BJ (cell line): ENCODE measurements at regions not wholly inside any gene's neighbourhood (a gene's known extent, or its start where the extent isn't known, plus 50 kb on each side); places are given as distances from the start of the nearest gene placed in this dataset.
"Not testable (repeated sequence)": the region's sequence is repeated elsewhere in the genome, so short reads cannot be mapped to it uniquely, and the experiment has no call there.

ENCODE experiments used
- CTCF ChIA-PET: fragments of 350-600 bp; formaldehyde crosslinking; extraction: SDS; loops from one replicate; lab custom pipeline; 2021; ENCODE audit warnings: antibody characterized with exemption, inconsistent platforms; lab: Yijun Ruan, JAX
- POLR2A ChIA-PET: fragments of 300-600 bp; sonication (Branson Sonifier 250); formaldehyde crosslinking; extraction: SDS; loops from one replicate; lab custom pipeline; 2021; ENCODE audit warnings: antibody characterized with exemption; lab: Charles Lee
- DNase-seq: peaks from one replicate; pipeline ENCODE4 v3.0.0-alpha.2; 2011; ENCODE audit warnings: low read depth
- H3K27me3 ChIP-seq: 2 replicates; pipeline ENCODE4 v1.6.0; 2011; ENCODE audit warnings: low read length; ENCODE audit not compliant: control insufficient read depth, insufficient read depth
- H3K36me3 ChIP-seq: 2 replicates; pipeline ENCODE4 v1.5.1; 2011; ENCODE audit warnings: low read length; ENCODE audit not compliant: control insufficient read depth, insufficient read depth
- H3K4me3 ChIP-seq: 2 replicates; pipeline ENCODE4 v1.5.1; 2011; ENCODE audit warnings: low read depth, mild to moderate bottlenecking, control low read depth, low read length
- CTCF ChIP-seq: IDR thresholded peaks from 2 replicates; pipeline ENCODE4 v1.5.1; 2011; ENCODE audit warnings: low read depth, mild to moderate bottlenecking, control low read depth, inconsistent platforms, low read length, moderate library complexity; ENCODE audit not compliant: insufficient read depth

DNA sequence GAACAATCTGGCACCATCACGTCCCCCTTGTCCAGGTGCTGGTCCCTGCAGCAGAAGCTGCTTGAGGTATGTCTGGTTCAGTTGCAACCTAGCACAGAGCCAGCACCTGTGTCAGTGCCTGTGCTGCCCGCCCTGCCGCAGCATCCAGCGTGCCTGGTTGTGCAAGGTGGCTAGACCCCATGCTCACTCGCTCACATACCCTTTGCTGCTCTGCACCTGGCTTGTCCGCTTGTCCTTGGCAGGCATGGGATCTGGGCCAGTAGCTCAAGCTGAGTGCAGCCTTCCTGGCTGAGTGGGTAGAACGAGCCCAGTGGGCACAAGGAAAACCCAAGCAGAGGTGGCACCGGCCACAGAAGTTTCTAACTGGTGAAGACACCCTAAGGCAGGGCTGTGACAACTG lies 314.6 kb upstream of the KYNU start:
- Histone ChIP-seq H3K4me3 (no peak overlapping the region), H3K27me3 (no peaks in the 10 kb centered on the region), H3K36me3 (no peaks in the 10 kb centered on the region)
- ChIA-PET POLR2A (no interaction called here), CTCF (no interaction called here)
- no peak for DNase-seq
- no peak for TF ChIP-seq CTCF

DNA sequence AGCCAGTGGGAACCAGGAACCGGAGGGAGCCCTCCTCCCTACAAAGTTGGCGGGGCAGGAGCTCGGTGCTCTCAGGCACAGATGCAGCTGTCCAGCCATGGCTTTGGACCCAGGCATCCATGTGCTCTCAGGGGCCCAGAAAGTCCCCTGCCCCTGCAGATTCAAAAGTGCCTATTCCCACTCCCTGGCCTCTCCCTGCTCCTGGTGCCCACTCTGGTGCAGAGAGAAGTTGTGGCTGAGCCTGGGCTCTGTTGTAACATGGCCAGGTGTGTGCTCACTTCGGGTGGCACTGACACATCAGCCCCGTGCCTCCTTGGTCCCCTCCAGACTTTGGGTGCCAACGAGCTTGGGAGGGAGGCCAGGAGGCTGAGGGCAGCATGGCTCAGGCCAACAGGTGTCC lies 315.8 kb upstream of the KYNU start:
- H3K36me3 ChIP-seq = no peaks in the 10 kb centered on the region
- TF ChIP-seq CTCF = no peak
- no peaks in the 10 kb centered on the region for H3K27me3 ChIP-seq
- no peak for DNase-seq
- no peak overlapping the region for H3K4me3 ChIP-seq
- ChIA-PET POLR2A (no interaction called here), CTCF (no interaction called here)

DNA sequence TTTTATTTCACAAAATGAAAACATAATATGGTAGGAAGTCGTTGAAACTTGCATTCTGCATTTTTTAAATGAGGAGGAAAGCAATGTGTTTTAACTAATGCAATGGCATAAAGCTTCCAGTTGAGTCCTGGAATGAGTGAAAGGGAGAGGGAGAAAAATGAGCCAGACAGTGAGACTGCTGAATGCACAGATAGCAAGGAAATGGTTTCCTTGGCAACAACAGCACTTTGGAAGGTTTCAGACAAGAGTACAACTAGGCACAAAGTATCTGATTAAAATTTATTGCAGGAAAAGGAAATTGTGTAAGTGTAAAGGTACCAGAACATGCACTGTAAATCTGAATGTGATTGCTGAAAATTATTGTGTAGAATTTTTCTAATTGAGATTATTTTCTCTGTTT lies 320.1 kb upstream of the KYNU start:
- H3K36me3 ChIP-seq = no peaks in the 10 kb centered on the region
- H3K4me3 ChIP-seq = no peak overlapping the region
- TF ChIP-seq CTCF = no peak
- CTCF ChIA-PET = no interaction called here
- POLR2A ChIA-PET = no interaction called here
- DNase-seq = no peak
- no peaks in the 10 kb centered on the region for H3K27me3 ChIP-seq

- H3K4me3 ChIP-seq, H3K27me3 ChIP-seq, CTCF ChIA-PET, POLR2A ChIA-PET, DNase-seq, H3K36me3 ChIP-seq: not testable (repeated sequence)
These were observed 331.5 kb upstream of the KYNU start for GRCh38 chr2:142545999-142546398.

GRCh38 chr2:142545036-142545435 lies 332.4 kb upstream of the KYNU start:
- no peaks in the 10 kb centered on the region for H3K36me3 ChIP-seq
- no peaks in the 10 kb centered on the region for H3K27me3 ChIP-seq
- ChIA-PET POLR2A (no interaction called here), CTCF (no interaction called here)
- no peak overlapping the region for H3K4me3 ChIP-seq
- no peak for DNase-seq
- TF ChIP-seq CTCF = no peak

- H3K36me3 ChIP-seq = no peaks in the 10 kb centered on the region
- no peaks in the 10 kb centered on the region for H3K27me3 ChIP-seq
- DNase-seq = no peak
- no peak for TF ChIP-seq CTCF
- H3K4me3 ChIP-seq = no peak overlapping the region
- ChIA-PET CTCF (interaction anchor here (0.7 kb wide), 1 partner anchor 28 kb away, joined by 3 read pairs; no protein-coding TSS in a partner anchor), POLR2A (no interaction called here)
These were observed 333.3 kb upstream of the KYNU start for GRCh38 chr2:142544173-142544572.
